ENCODE measurements at regions not wholly inside any gene's neighbourhood (a gene's known extent, or its start where the extent isn't known, plus 50 kb on each side); places are given as distances from the start of the nearest gene placed in this dataset.

GRCh38 chr4:38268837-38269236 is 308.6 kb downstream of the PTTG2 start:
- TF ChIP-seq CTCF (IDR thresholded peaks at IDR 0.05; ENCODE audit: low read depth, low read length, missing control alignments): no peak
- no peak for DNase-seq (ENCODE audit: extremely low read depth, low read depth)
- no peak overlapping the region for H3K4me3 ChIP-seq (replicated peaks; ENCODE audit: low read depth, low read length)

- DNase-seq (ENCODE audit: extremely low read depth, low read depth): no peak
- no peak for TF ChIP-seq CTCF (IDR thresholded peaks at IDR 0.05; ENCODE audit: low read depth, low read length, missing control alignments)
- no peak overlapping the region for H3K4me3 ChIP-seq (replicated peaks; ENCODE audit: low read depth, low read length)
Observed at GRCh38 chr4:38273407-38273806, 313.2 kb downstream of the PTTG2 start.

GRCh38 chr4:38275331-38276100 is 315.3 kb downstream of the PTTG2 start:
- H3K4me3 ChIP-seq (replicated peaks; ENCODE audit: low read depth, low read length): no peak overlapping the region
- no peak for TF ChIP-seq CTCF (IDR thresholded peaks at IDR 0.05; ENCODE audit: low read depth, low read length, missing control alignments)
- no peak for DNase-seq (ENCODE audit: extremely low read depth, low read depth)

GRCh38 chr4:38278255-38278654 is 318.1 kb downstream of the PTTG2 start:
- H3K4me3 ChIP-seq (replicated peaks; ENCODE audit: low read depth, low read length): no peak overlapping the region
- DNase-seq (ENCODE audit: extremely low read depth, low read depth): no peak
- TF ChIP-seq CTCF (IDR thresholded peaks at IDR 0.05; ENCODE audit: low read depth, low read length, missing control alignments): no peak

- no peak overlapping the region for H3K4me3 ChIP-seq (replicated peaks; ENCODE audit: low read depth, low read length)
- no peak for DNase-seq (ENCODE audit: extremely low read depth, low read depth)
- TF ChIP-seq CTCF (IDR thresholded peaks at IDR 0.05; ENCODE audit: low read depth, low read length, missing control alignments): no peak
Observed at GRCh38 chr4:38279077-38279476, 318.9 kb downstream of the PTTG2 start.

- no peak overlapping the region for H3K4me3 ChIP-seq (replicated peaks; ENCODE audit: low read depth, low read length)
- DNase-seq (ENCODE audit: extremely low read depth, low read depth): no peak
- no peak for TF ChIP-seq CTCF (IDR thresholded peaks at IDR 0.05; ENCODE audit: low read depth, low read length, missing control alignments)
Observed at GRCh38 chr4:38279650-38280322, 319.6 kb downstream of the PTTG2 start.

Measured in HFF-Myc (cell line).